ACHN (cell line): ENCODE measurements at regions not wholly inside any gene's neighbourhood (a gene's known extent, or its start where the extent isn't known, plus 50 kb on each side); places are given as distances from the start of the nearest gene placed in this dataset.
"Not testable (repeated sequence)": the region's sequence is repeated elsewhere in the genome, so short reads cannot be mapped to it uniquely, and the experiment has no call there.

Experiments
- DNase-seq: peaks from one replicate; pipeline ENCODE4 v3.0.0-alpha.2; 2015
- in situ Hi-C: cut with HindIII; loops from 2 replicates; pipeline ENCODE4 v1.10.0; 2017; ENCODE audit warnings: low sequenced_read_pairs, low pct_ligation_motif_present, low pct_unique_long_range_greater_than_20kb

- no peak for DNase-seq
- in situ Hi-C loops = no loop called here
These were observed 155.9 kb upstream of the RUNX1 start for GRCh38 chr21:35204850-35205541.

GRCh38 chr21:35204125-35204524, 155.0 kb upstream of the RUNX1 start:
- in situ Hi-C loops = no loop called here

GRCh38 chr21:35203093-35203977, 154.2 kb upstream of the RUNX1 start:
- DNase-seq = peak; percentile 42
- in situ Hi-C loops = no loop called here

More at GRCh38 chr21:35204125-35204524, 155.0 kb upstream of the RUNX1 start:
- DNase-seq = no peak

- in situ Hi-C loops = no loop called here
- no peak for DNase-seq
These were observed 153.3 kb upstream of the RUNX1 start for GRCh38 chr21:35202431-35202830.

- no peak for DNase-seq
- in situ Hi-C loops = no loop called here
These were observed 152.7 kb upstream of the RUNX1 start for GRCh38 chr21:35201799-35202198.

- DNase-seq = no peak
- in situ Hi-C loops = no loop called here
These were observed 152.2 kb upstream of the RUNX1 start for GRCh38 chr21:35201288-35201687.

- in situ Hi-C loops = no loop called here
- no peak for DNase-seq
These were observed 150.6 kb upstream of the RUNX1 start for GRCh38 chr21:35199733-35200015.

GRCh38 chr21:35198982-35199732, 150.1 kb upstream of the RUNX1 start:
- in situ Hi-C loops = no loop called here
- DNase-seq = no peak

- in situ Hi-C loops = no loop called here
- DNase-seq = no peak
These were observed 149.5 kb upstream of the RUNX1 start for GRCh38 chr21:35198565-35198964.

- DNase-seq = peak; percentile 38
These were observed 148.9 kb upstream of the RUNX1 start for GRCh38 chr21:35197992-35198431.

GRCh38 chr21:35197191-35197590, 148.1 kb upstream of the RUNX1 start:
- no peak for DNase-seq
- in situ Hi-C loops = no loop called here

More at GRCh38 chr21:35197992-35198431, 148.9 kb upstream of the RUNX1 start:
- in situ Hi-C loops = no loop called here

- in situ Hi-C loops = no loop called here
- DNase-seq = no peak
These were observed 147.0 kb upstream of the RUNX1 start for GRCh38 chr21:35196128-35196527.

- in situ Hi-C loops = no loop called here
- DNase-seq = no peak
These were observed 146.1 kb upstream of the RUNX1 start for GRCh38 chr21:35195232-35195631.

GRCh38 chr21:35191754-35192153, 142.7 kb upstream of the RUNX1 start:
- in situ Hi-C loops = no loop called here
- DNase-seq = no peak

GRCh38 chr21:35191128-35191527, 142.0 kb upstream of the RUNX1 start:
- in situ Hi-C loops = no loop called here

GRCh38 chr21:35190201-35190701, 141.1 kb upstream of the RUNX1 start:
- in situ Hi-C loops = no loop called here
- peak; percentile 9 for DNase-seq

More at GRCh38 chr21:35191128-35191527, 142.0 kb upstream of the RUNX1 start:
- DNase-seq = no peak

- in situ Hi-C loops = no loop called here
- no peak for DNase-seq
These were observed 140.2 kb upstream of the RUNX1 start for GRCh38 chr21:35189077-35189863.

- DNase-seq, in situ Hi-C loops: not testable (repeated sequence)
These were observed 134.3 kb upstream of the RUNX1 start for GRCh38 chr21:35183389-35183788.
